H9 (cell line): ENCODE measurements at regions not wholly inside any gene's neighbourhood (a gene's known extent, or its start where the extent isn't known, plus 50 kb on each side); places are given as distances from the start of the nearest gene placed in this dataset.

ENCODE experiments used
- DNase-seq: peaks from one replicate; pipeline ENCODE4 v3.0.0-alpha.2; 2017
- H2AFZ ChIP-seq: one replicate; pipeline ENCODE4 v1.6.1; 2013; ENCODE audit warnings: mild to moderate bottlenecking, low read length, control low read depth, moderate library complexity
- H2AK5ac ChIP-seq: 2 replicates; pipeline ENCODE4 v1.6.1; 2013; ENCODE audit warnings: low read length, control low read depth, mixed read lengths; ENCODE audit not compliant: insufficient read length
- H2BK120ac ChIP-seq: one replicate; pipeline ENCODE4 v1.6.1; 2013; ENCODE audit warnings: low read depth, mild to moderate bottlenecking, low read length, control low read depth, inconsistent platforms; ENCODE audit not compliant: poor library complexity, severe bottlenecking
- H2BK12ac ChIP-seq: 2 replicates; pipeline ENCODE4 v1.6.1; 2013; ENCODE audit warnings: low read length, control low read depth, mixed read lengths, low read depth; ENCODE audit not compliant: insufficient read length
- H2BK15ac ChIP-seq: 2 replicates; pipeline ENCODE4 v1.6.1; 2013; ENCODE audit warnings: low read depth, low read length, control low read depth
- H2BK20ac ChIP-seq: one replicate; pipeline ENCODE4 v1.6.1; 2013; ENCODE audit warnings: low read depth, mild to moderate bottlenecking, low read length, control low read depth, inconsistent platforms; ENCODE audit not compliant: poor library complexity, severe bottlenecking
- H2BK5ac ChIP-seq: 2 replicates; pipeline ENCODE4 v1.6.1; 2013; ENCODE audit warnings: low read length, control low read depth, mixed read lengths; ENCODE audit not compliant: insufficient read length
- H3K14ac ChIP-seq: 2 replicates; pipeline ENCODE4 v1.6.1; 2013; ENCODE audit warnings: low read length, control low read depth; ENCODE audit not compliant: insufficient read depth
- H3K18ac ChIP-seq: 2 replicates; pipeline ENCODE4 v1.6.1; 2013; ENCODE audit warnings: low read depth, mild to moderate bottlenecking, mixed read lengths, low read length, control low read depth; ENCODE audit not compliant: insufficient read length
- H3K23ac ChIP-seq: 2 replicates; pipeline ENCODE4 v1.6.1; 2013; ENCODE audit warnings: low read length, control low read depth, mixed read lengths, low read depth; ENCODE audit not compliant: insufficient read length
- H3K23me2 ChIP-seq: 2 replicates; pipeline ENCODE4 v1.6.1; 2013; ENCODE audit warnings: low read depth, mild to moderate bottlenecking, mixed read lengths, low read length, control low read depth; ENCODE audit not compliant: insufficient read length, poor library complexity, severe bottlenecking
- H3K27ac ChIP-seq: 2 replicates; pipeline ENCODE4 v1.5.1; 2013; ENCODE audit warnings: low read length, control low read depth, mixed read lengths, low read depth; ENCODE audit not compliant: insufficient read length
- H3K27me3 ChIP-seq: 2 replicates; pipeline ENCODE4 v1.6.1; 2013; ENCODE audit warnings: low read length, control low read depth, inconsistent platforms; ENCODE audit not compliant: insufficient read depth
- H3K4ac ChIP-seq: 2 replicates; pipeline ENCODE4 v1.6.1; 2013; ENCODE audit warnings: low read depth, mild to moderate bottlenecking, control low read depth, inconsistent platforms, low read length, moderate library complexity
- H3K4me1 ChIP-seq: 2 replicates; pipeline ENCODE4 v1.6.1; 2013; ENCODE audit warnings: low read length, control low read depth, inconsistent platforms; ENCODE audit not compliant: insufficient read depth
- H3K4me2 ChIP-seq: 2 replicates; pipeline ENCODE4 v1.6.1; 2013; ENCODE audit warnings: low read length, control low read depth, mixed read lengths; ENCODE audit not compliant: insufficient read length, insufficient read depth
- H3K56ac ChIP-seq: 2 replicates; pipeline ENCODE4 v1.6.1; 2013; ENCODE audit warnings: low read depth, mild to moderate bottlenecking, mixed read lengths, low read length, control low read depth; ENCODE audit not compliant: insufficient read length
- H3K79me1 ChIP-seq: 2 replicates; pipeline ENCODE4 v1.6.1; 2013; ENCODE audit warnings: low read depth, mild to moderate bottlenecking, moderate library complexity, low read length, control low read depth, inconsistent platforms; ENCODE audit not compliant: insufficient read depth, poor library complexity, severe bottlenecking
- H3K79me2 ChIP-seq: 2 replicates; pipeline ENCODE4 v1.6.1; 2013; ENCODE audit warnings: low read length, control low read depth, inconsistent platforms; ENCODE audit not compliant: insufficient read depth
- H3K9ac ChIP-seq: 2 replicates; pipeline ENCODE4 v1.6.1; 2013; ENCODE audit warnings: low read length, control low read depth, mixed read lengths; ENCODE audit not compliant: insufficient read length; ENCODE audit errors: extremely low read depth
- H3K9me3 ChIP-seq: one replicate; pipeline ENCODE4 v1.6.1; 2013; ENCODE audit warnings: low read depth, low read length, inconsistent platforms; ENCODE audit not compliant: control insufficient read depth
- H3T11ph ChIP-seq: one replicate; pipeline ENCODE4 v1.6.1; 2013; ENCODE audit warnings: mild to moderate bottlenecking, low read length, control low read depth, inconsistent platforms
- H4K20me1 ChIP-seq: one replicate; pipeline ENCODE4 v1.6.1; 2013; ENCODE audit not compliant: control insufficient read depth, insufficient read length, insufficient read depth
- H4K5ac ChIP-seq: 2 replicates; pipeline ENCODE4 v1.6.1; 2013; ENCODE audit warnings: low read depth, mild to moderate bottlenecking, mixed read lengths, low read length, control low read depth; ENCODE audit not compliant: insufficient read length
- H4K8ac ChIP-seq: replicated peaks from 2 replicates; pipeline ENCODE4 v1.6.1; 2013; ENCODE audit warnings: low read length, control low read depth, mixed read lengths, low read depth; ENCODE audit not compliant: insufficient read length
- H4K91ac ChIP-seq: 2 replicates; pipeline ENCODE4 v1.6.1; 2013; ENCODE audit warnings: low read depth, mild to moderate bottlenecking, moderate library complexity, mixed read lengths, low read length, control low read depth; ENCODE audit not compliant: insufficient read length
- H3K27ac Mint-ChIP-seq, 3 experiments: 2 replicates in 2 of 3; 3 replicates in 1 of 3; pipeline ENCODE4 v1.8.0; 2020 to 2021; ENCODE audit warnings: mixed read lengths in 3 of 3, mild to moderate bottlenecking in 1 of 3, moderate library complexity in 1 of 3
- H3K27me3 Mint-ChIP-seq: 2 replicates; pipeline ENCODE4 v1.8.0; 2021; ENCODE audit warnings: low read depth, mild to moderate bottlenecking, moderate library complexity, mixed read lengths
- H3K36me3 Mint-ChIP-seq, 3 experiments: 2 replicates in 2 of 3; 3 replicates in 1 of 3; pipeline ENCODE4 v1.8.0; 2020 to 2021; ENCODE audit warnings: low read depth in 3 of 3, mixed read lengths in 3 of 3; ENCODE audit not compliant: insufficient read depth in 1 of 3
- H3K4me1 Mint-ChIP-seq, 2 experiments: 2 replicates each; pipeline ENCODE4 v1.8.0; 2020; ENCODE audit warnings: mixed read lengths in 2 of 2
- H3K4me3 Mint-ChIP-seq, 2 experiments: 2 replicates in 1 of 2; 3 replicates in 1 of 2; pipeline ENCODE4 v1.8.0; 2020 to 2021; ENCODE audit warnings: mild to moderate bottlenecking in 2 of 2, mixed read lengths in 2 of 2, moderate library complexity in 1 of 2
- H3K9me3 Mint-ChIP-seq, 2 experiments: 2 replicates in 1 of 2; 3 replicates in 1 of 2; pipeline ENCODE4 v1.8.0; 2020; ENCODE audit warnings: mild to moderate bottlenecking in 2 of 2, mixed read lengths in 2 of 2, moderate library complexity in 1 of 2
- WGBS: extraction: QIAGEN DNeasy Blood & Tissue Kit; methylation state at CpG from one replicate; pipeline ENCODE4 v1.1.7; 2013; ENCODE audit warnings: missing lambda C conversion rate, low lambda C conversion rate, mixed read lengths; ENCODE audit not compliant: insufficient read length; ENCODE audit errors: extremely low coverage; 5-methylcytosine and 5-hydroxymethylcytosine counted together
- TF ChIP-seq, protein P1 (sequence below): fragments of 200-600 bp; sonication (generic); conservative IDR thresholded peaks from 3 replicates; pipeline ENCODE4 v1.8.0; 2021; ENCODE audit warnings: antibody characterized with exemption, mild to moderate bottlenecking

- H3K23me2 ChIP-seq, result no peaks in the 10 kb centered on the region
- no peak overlapping the region for H3K27ac ChIP-seq
- H3K4me1 ChIP-seq, result no peaks in the 10 kb centered on the region
- H3K36me3 Mint-ChIP-seq, result no peaks in the 10 kb centered on the region; a peak in 1 of 7 replicates
- no peak overlapping the region for H2BK15ac ChIP-seq
- no peaks in the 10 kb centered on the region for H4K20me1 ChIP-seq
- H3K9me3 ChIP-seq, result no peaks in the 10 kb centered on the region
- H3K56ac ChIP-seq, result no peak overlapping the region
- H3K27me3 ChIP-seq, result no peaks in the 10 kb centered on the region
- H3K4me3 Mint-ChIP-seq, result no peak overlapping the region
- no CpG with 5 or more reads among the region's 3 CpGs for WGBS
- no peak overlapping the region for H2BK5ac ChIP-seq
- no peaks in the 10 kb centered on the region; the same call in 1 of the 2 replicates for H3K27me3 Mint-ChIP-seq
- H3K9me3 Mint-ChIP-seq, result peaks cover 4% of the 10 kb centered on the region in 2 experiments; a peak in 2 of 5 replicates
- H3K4me1 Mint-ChIP-seq, result no peaks in the 10 kb centered on the region
- H3K4ac ChIP-seq, result no peak overlapping the region
- no peak overlapping the region for H3K14ac ChIP-seq
- H3K79me1 ChIP-seq, result no peaks in the 10 kb centered on the region
- no peak overlapping the region for H2BK20ac ChIP-seq
- H3K18ac ChIP-seq, result no peak overlapping the region
- H3K79me2 ChIP-seq, result no peaks in the 10 kb centered on the region
- H2BK120ac ChIP-seq, result no peak overlapping the region
- TF ChIP-seq, protein P1, sequence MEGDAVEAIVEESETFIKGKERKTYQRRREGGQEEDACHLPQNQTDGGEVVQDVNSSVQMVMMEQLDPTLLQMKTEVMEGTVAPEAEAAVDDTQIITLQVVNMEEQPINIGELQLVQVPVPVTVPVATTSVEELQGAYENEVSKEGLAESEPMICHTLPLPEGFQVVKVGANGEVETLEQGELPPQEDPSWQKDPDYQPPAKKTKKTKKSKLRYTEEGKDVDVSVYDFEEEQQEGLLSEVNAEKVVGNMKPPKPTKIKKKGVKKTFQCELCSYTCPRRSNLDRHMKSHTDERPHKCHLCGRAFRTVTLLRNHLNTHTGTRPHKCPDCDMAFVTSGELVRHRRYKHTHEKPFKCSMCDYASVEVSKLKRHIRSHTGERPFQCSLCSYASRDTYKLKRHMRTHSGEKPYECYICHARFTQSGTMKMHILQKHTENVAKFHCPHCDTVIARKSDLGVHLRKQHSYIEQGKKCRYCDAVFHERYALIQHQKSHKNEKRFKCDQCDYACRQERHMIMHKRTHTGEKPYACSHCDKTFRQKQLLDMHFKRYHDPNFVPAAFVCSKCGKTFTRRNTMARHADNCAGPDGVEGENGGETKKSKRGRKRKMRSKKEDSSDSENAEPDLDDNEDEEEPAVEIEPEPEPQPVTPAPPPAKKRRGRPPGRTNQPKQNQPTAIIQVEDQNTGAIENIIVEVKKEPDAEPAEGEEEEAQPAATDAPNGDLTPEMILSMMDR, result no peak
- no peak overlapping the region for H3K9ac ChIP-seq
- H4K8ac ChIP-seq, result no peak overlapping the region
- no peak overlapping the region for H2AFZ ChIP-seq
- H2AK5ac ChIP-seq, result no peak overlapping the region
- no peak for DNase-seq
- H3K23ac ChIP-seq, result no peak overlapping the region
- no peak overlapping the region for H3K4me2 ChIP-seq
- no peak overlapping the region for H3K27ac Mint-ChIP-seq
- H3T11ph ChIP-seq, result no peak overlapping the region
- no peak overlapping the region for H2BK12ac ChIP-seq
- H4K91ac ChIP-seq, result no peak overlapping the region
- no peak overlapping the region for H4K5ac ChIP-seq
Measured at GRCh38 chr13:73266640-73267180, 207.9 kb downstream of the KLF5 start.
